Ascending aorta (tissue), 2 donors: ENCODE measurements at regions not wholly inside any gene's neighbourhood (a gene's known extent, or its start where the extent isn't known, plus 50 kb on each side); places are given as distances from the start of the nearest gene placed in this dataset.

Source experiments
- DNase-seq, 2 donors: peaks; one replicate each; pipeline ENCODE4 v3.0.0-alpha.2; 2019; ENCODE audit warnings: low spot score in 2 of 2
- H3K27ac ChIP-seq, 2 donors: fragments of 200-600 bp; sonication (generic); one replicate each; pipeline ENCODE4 v1.5.1; 2016 to 2017; ENCODE audit warnings: mild to moderate bottlenecking in 1 of 2
- H3K27me3 ChIP-seq: fragments of 200-600 bp; sonication (generic); one replicate; pipeline ENCODE4 v1.5.1; 2017
- H3K36me3 ChIP-seq, 2 donors: fragments of 200-600 bp; sonication (generic); one replicate each; pipeline ENCODE4 v1.5.1; 2016
- H3K4me1 ChIP-seq, 2 donors: fragments of 200-600 bp; sonication (generic); one replicate each; pipeline ENCODE4 v1.5.1; 2016 to 2017; ENCODE audit warnings: mild to moderate bottlenecking in 1 of 2
- H3K4me3 ChIP-seq, 2 donors: fragments of 200-600 bp; sonication (generic); one replicate each; pipeline ENCODE4 v1.5.1; 2016 to 2017; ENCODE audit warnings: mild to moderate bottlenecking in 1 of 2
- H3K9me3 ChIP-seq, 2 donors: fragments of 200-600 bp; sonication (generic); one replicate each; pipeline ENCODE4 v1.5.1; 2016
- CTCF ChIP-seq, 3 experiments: fragments of 200-600 bp in 2 of 3; fragments of 450-650 bp in 1 of 3; sonication (generic) in 2 of 3; IDR thresholded peaks; one replicate each; pipeline ENCODE4 v1.5.1; 2016 to 2019; ENCODE audit warnings: antibody characterized with exemption in 3 of 3, mild to moderate bottlenecking in 1 of 3, moderate library complexity in 1 of 3
- intact Hi-C: fragments of 100-400 bp; cut with DNase I; formaldehyde crosslinking; loops from one replicate; pipeline ENCODE4 v1.15.1; 2023

- no peaks in the 10 kb centered on the region for H3K36me3 ChIP-seq
- no peaks in the 10 kb centered on the region for H3K9me3 ChIP-seq
- no peak for DNase-seq
- no peaks in the 10 kb centered on the region for H3K4me1 ChIP-seq
- H3K4me3 ChIP-seq = no peak overlapping the region
- intact Hi-C loops = no loop called here
- H3K27me3 ChIP-seq = no peaks in the 10 kb centered on the region
- H3K27ac ChIP-seq = no peak overlapping the region
- TF ChIP-seq CTCF (IDR thresholded peaks at IDR 0.05) = no peak
Observed at GRCh38 chr14:26934151-26934550, 336.3 kb upstream of the NOVA1 start.

- Histone ChIP-seq H3K4me1 (no peaks in the 10 kb centered on the region), H3K36me3 (no peaks in the 10 kb centered on the region), H3K27ac (no peak overlapping the region), H3K4me3 (no peak overlapping the region), H3K9me3 (no peaks in the 10 kb centered on the region), H3K27me3 (no peaks in the 10 kb centered on the region)
- no peak for TF ChIP-seq CTCF (IDR thresholded peaks at IDR 0.05)
- intact Hi-C loops = no loop called here
- DNase-seq = no peak
Observed at GRCh38 chr14:26935733-26936132, 337.9 kb upstream of the NOVA1 start.

- no peak overlapping the region for H3K27ac ChIP-seq
- no peak overlapping the region for H3K4me3 ChIP-seq
- no peaks in the 10 kb centered on the region for H3K36me3 ChIP-seq
- no peaks in the 10 kb centered on the region for H3K9me3 ChIP-seq
- no peaks in the 10 kb centered on the region for H3K27me3 ChIP-seq
- TF ChIP-seq CTCF (IDR thresholded peaks at IDR 0.05) = no peak
- no peak for DNase-seq
- no peaks in the 10 kb centered on the region for H3K4me1 ChIP-seq
- intact Hi-C loops = no loop called here
Observed at GRCh38 chr14:26938054-26938453, 340.2 kb upstream of the NOVA1 start.

- TF ChIP-seq CTCF (IDR thresholded peaks at IDR 0.05) = no peak
- DNase-seq = no peak
- no peak overlapping the region for H3K27ac ChIP-seq
- intact Hi-C loops = no loop called here
- no peaks in the 10 kb centered on the region for H3K36me3 ChIP-seq
- no peaks in the 10 kb centered on the region for H3K27me3 ChIP-seq
- no peak overlapping the region for H3K4me3 ChIP-seq
- no peaks in the 10 kb centered on the region for H3K9me3 ChIP-seq
- H3K4me1 ChIP-seq = no peaks in the 10 kb centered on the region
Observed at GRCh38 chr14:26939755-26940154, 341.9 kb upstream of the NOVA1 start.

- DNase-seq = no peak
- intact Hi-C loops = no loop called here
- Histone ChIP-seq H3K9me3 (no peaks in the 10 kb centered on the region), H3K27ac (no peak overlapping the region), H3K4me1 (no peaks in the 10 kb centered on the region), H3K4me3 (no peak overlapping the region), H3K36me3 (no peaks in the 10 kb centered on the region), H3K27me3 (no peaks in the 10 kb centered on the region)
- no peak for TF ChIP-seq CTCF (IDR thresholded peaks at IDR 0.05)
Observed at GRCh38 chr14:26941521-26941920, 343.7 kb upstream of the NOVA1 start.

GRCh38 chr14:26947265-26947664, 349.4 kb upstream of the NOVA1 start:
- Histone ChIP-seq H3K4me3 (no peak overlapping the region), H3K36me3 (no peaks in the 10 kb centered on the region), H3K4me1 (no peaks in the 10 kb centered on the region), H3K27ac (no peak overlapping the region), H3K9me3 (no peaks in the 10 kb centered on the region), H3K27me3 (no peaks in the 10 kb centered on the region)
- TF ChIP-seq CTCF (IDR thresholded peaks at IDR 0.05) = no peak
- intact Hi-C loops = no loop called here
- no peak for DNase-seq
